ENCODE measurements at regions not wholly inside any gene's neighbourhood (a gene's known extent, or its start where the extent isn't known, plus 50 kb on each side); places are given as distances from the start of the nearest gene placed in this dataset.
A peak's percentile ranks its signal among the peaks of the same experiment; 100 is the strongest.

DNA sequence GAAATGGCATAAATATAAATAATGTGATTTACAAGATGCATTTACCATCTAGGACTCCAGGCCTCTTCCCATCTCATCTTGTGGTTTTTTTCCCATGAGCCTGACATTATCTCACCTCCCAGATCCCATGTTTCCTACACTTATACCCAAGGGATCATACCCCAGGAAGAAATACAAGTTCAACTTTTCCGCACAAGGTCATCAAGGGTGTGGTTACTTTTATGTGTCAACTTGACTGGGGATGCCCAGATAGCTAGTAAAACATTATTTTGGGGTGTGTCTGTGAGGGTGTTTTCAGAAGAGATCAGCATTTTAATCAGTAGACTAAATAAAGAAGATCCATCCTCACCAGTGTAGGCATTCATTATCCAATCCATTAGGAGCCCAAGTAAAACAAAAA is 176.3 kb upstream of the TNFAIP3 start:
- intact Hi-C loops (cut with DNase I) = no loop called here

DNA sequence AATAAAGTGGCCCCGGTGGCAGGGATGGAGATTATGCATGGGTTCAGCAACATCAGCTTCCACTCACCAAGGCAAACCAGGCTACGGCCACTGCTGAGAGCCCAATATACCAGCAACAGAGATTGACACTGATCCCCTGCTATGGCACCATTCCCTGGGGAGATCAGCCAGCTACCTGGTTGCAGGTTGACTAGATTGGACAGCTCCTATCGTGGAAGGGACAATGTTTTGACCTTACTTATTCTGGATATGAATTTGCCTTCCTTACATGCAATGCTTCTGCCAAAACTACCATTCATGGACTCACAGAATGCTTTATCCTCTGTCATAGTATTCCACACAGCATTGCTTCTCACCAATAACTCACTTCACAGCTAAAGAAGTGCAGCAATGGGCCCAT is 174.8 kb upstream of the TNFAIP3 start:
- Histone ChIP-seq H3K27me3 (ENCODE audit: low read depth) (no peaks in the 10 kb centered on the region), H3K4me1 (peaks cover 6% of the 10 kb centered on the region), H3K36me3 (no peaks in the 10 kb centered on the region), H3K4me3 (no peak overlapping the region), H3K9me3 (no peaks in the 10 kb centered on the region), H3K27ac (no peak overlapping the region)
- TF ChIP-seq, protein P1, sequence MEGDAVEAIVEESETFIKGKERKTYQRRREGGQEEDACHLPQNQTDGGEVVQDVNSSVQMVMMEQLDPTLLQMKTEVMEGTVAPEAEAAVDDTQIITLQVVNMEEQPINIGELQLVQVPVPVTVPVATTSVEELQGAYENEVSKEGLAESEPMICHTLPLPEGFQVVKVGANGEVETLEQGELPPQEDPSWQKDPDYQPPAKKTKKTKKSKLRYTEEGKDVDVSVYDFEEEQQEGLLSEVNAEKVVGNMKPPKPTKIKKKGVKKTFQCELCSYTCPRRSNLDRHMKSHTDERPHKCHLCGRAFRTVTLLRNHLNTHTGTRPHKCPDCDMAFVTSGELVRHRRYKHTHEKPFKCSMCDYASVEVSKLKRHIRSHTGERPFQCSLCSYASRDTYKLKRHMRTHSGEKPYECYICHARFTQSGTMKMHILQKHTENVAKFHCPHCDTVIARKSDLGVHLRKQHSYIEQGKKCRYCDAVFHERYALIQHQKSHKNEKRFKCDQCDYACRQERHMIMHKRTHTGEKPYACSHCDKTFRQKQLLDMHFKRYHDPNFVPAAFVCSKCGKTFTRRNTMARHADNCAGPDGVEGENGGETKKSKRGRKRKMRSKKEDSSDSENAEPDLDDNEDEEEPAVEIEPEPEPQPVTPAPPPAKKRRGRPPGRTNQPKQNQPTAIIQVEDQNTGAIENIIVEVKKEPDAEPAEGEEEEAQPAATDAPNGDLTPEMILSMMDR (IDR thresholded peaks at IDR 0.05) = no peak
- ATAC-seq (no peak), DNase-seq (no peak)
- intact Hi-C loops (cut with DNase I) = no loop called here

More for the DNA sequence above, 176.3 kb upstream of the TNFAIP3 start:
- H3K4me3 ChIP-seq = no peak overlapping the region
- H3K27me3 ChIP-seq (ENCODE audit: low read depth) = no peaks in the 10 kb centered on the region
- ATAC-seq = no peak
- no peaks in the 10 kb centered on the region for H3K9me3 ChIP-seq
- no peaks in the 10 kb centered on the region for H3K36me3 ChIP-seq
- H3K27ac ChIP-seq = no peak overlapping the region
- DNase-seq = no peak
- H3K4me1 ChIP-seq = no peaks in the 10 kb centered on the region
- TF ChIP-seq, protein P1 (IDR thresholded peaks at IDR 0.05) = no peak

DNA sequence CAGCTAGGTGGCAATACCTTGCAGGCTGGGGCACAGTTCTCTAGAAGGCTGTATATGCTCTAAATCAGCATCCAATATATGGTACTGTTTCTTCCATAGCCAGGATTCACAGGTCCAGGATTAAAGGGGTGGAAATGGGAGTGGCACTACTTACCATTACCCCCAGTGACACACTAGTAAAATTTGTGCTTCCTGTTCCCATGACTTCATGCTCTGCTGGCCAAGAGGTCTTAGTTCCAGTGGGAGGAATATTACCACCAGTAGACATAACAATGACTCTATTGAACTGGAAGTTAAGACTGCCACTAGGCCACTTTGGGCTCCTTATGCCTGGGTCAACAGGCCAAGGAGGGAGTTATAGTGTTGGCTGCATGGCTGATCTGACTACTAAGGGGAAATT is 174.3 kb upstream of the TNFAIP3 start:
- DNase-seq = no peak
- H3K27me3 ChIP-seq (ENCODE audit: low read depth) = no peaks in the 10 kb centered on the region
- no peaks in the 10 kb centered on the region for H3K9me3 ChIP-seq
- intact Hi-C loops (cut with DNase I) = no loop called here
- ATAC-seq = no peak
- no peaks in the 10 kb centered on the region for H3K36me3 ChIP-seq
- H3K4me1 ChIP-seq = peaks cover 11% of the 10 kb centered on the region
- H3K27ac ChIP-seq = no peak overlapping the region
- TF ChIP-seq, protein P1 (IDR thresholded peaks at IDR 0.05) = no peak
- H3K4me3 ChIP-seq = no peak overlapping the region

DNA sequence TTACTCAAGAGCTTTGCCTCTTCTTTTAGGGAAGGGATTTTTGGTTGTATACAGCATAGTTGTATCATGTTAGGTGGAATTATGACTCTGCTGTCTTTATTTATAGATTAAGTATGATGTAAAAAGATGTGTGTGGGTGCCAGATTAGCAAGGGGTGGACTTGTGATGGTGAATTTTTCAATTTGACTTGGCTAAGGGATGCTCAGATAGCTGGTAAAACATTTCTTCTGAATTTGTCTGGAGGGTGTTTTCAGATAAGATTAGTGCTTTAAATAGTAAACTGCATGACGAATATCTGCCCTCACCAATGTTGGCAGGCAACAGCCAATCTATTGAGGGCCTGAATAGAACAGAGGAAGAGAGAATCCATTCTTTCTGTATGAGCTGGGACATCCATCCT is 173.3 kb upstream of the TNFAIP3 start:
- Histone ChIP-seq H3K9me3 (no peaks in the 10 kb centered on the region), H3K27me3 (ENCODE audit: low read depth) (no peaks in the 10 kb centered on the region), H3K27ac (no peak overlapping the region), H3K36me3 (no peaks in the 10 kb centered on the region), H3K4me3 (no peak overlapping the region), H3K4me1 (peaks cover 15% of the 10 kb centered on the region)
- TF ChIP-seq, protein P1 (IDR thresholded peaks at IDR 0.05) = no peak
- ATAC-seq (no peak), DNase-seq (no peak)
- intact Hi-C loops (cut with DNase I) = no loop called here

DNA sequence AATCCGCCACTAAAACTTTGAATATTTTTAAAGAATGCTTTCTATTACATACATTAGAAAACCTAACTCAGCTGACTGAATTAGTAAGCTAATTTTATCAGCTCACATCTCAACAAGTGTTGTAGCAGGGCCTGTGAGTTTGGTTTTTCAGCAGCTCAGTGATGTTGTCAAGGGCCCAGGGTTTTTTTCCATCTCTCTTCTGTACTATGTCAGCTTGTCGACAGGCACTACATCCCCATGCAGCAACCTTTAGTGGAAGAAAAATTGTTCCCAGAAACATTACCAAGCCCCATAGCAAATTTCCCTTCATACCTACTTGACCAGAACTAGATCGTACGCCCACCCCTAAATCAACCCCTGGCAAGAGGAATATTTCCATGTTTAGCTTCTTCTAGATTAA is 170.3 kb upstream of the TNFAIP3 start:
- Histone ChIP-seq H3K9me3 (no peaks in the 10 kb centered on the region), H3K4me1 (peaks cover 21% of the 10 kb centered on the region), H3K36me3 (no peaks in the 10 kb centered on the region), H3K27ac (peak overlapping the region; percentile 3), H3K4me3 (no peak overlapping the region), H3K27me3 (ENCODE audit: low read depth) (no peaks in the 10 kb centered on the region)
- TF ChIP-seq, protein P1 (IDR thresholded peaks at IDR 0.05) = no peak
- intact Hi-C loops (cut with DNase I) = no loop called here
- ATAC-seq (no peak), DNase-seq (no peak)
